T-helper 1 cell treated with Interleukin-12 subunit alpha and Interleukin-12 subunit beta and Interleukin-4 antibody, amounts not matched to agents 30 ng/mL and 1 ng/mL, for 36 hours (primary cell): ENCODE measurements at regions not wholly inside any gene's neighbourhood (a gene's known extent, or its start where the extent isn't known, plus 50 kb on each side); places are given as distances from the start of the nearest gene placed in this dataset.
"Not testable (repeated sequence)": the region's sequence is repeated elsewhere in the genome, so short reads cannot be mapped to it uniquely, and the experiment has no call there.

Experiments
- intact Hi-C: fragments of 100-400 bp; cut with micrococcal nuclease; formaldehyde crosslinking; loops from one replicate; pipeline ENCODE4 v1.15.1; 2024

DNA sequence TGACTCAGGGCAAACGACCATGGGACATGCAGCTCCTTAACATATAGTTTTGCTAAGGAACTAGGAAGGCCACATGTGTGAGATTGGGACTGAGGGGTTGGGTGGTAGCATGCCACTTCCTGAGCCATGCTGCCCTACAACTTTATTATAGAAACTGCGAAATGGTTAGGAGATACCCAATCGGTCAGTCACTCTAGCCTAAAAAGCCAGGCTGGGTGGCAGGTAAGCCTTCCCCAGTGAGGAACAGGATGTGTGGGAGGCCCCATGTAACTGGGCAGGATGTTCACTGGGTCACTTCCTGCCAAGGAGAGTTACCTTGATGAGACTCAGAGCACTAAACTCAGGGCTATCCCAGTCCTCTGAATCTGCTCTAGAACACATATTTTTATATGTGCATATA is 123.5 kb downstream of the MAP3K7 start:
- intact Hi-C loops: loop anchor here (1.0 kb wide), 2 partner anchors 10 to 38 kb away; no protein-coding TSS in a partner anchor

DNA sequence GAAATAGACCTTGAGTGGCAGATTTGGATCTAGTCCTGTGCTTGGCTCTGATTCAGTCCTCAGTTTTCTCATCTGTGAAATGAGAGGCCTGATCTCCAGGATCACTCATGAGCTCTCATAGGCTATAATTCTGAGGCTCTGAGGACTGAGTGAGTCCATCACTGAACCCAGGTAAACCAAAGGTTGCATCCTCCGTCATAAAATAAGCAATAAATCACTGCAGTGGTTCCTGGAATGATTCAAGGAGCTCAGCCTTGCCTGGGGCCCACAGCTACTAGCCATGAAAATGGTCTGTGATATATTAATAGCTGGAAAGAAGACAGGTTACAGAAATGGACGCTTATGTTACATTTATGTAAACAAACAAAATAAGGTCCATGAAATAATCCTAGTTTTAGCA is 124.8 kb downstream of the MAP3K7 start:
- intact Hi-C loops: no loop called here

- intact Hi-C loops: no loop called here
Observed at GRCh38 chr6:90461383-90461782, 125.5 kb downstream of the MAP3K7 start.

DNA sequence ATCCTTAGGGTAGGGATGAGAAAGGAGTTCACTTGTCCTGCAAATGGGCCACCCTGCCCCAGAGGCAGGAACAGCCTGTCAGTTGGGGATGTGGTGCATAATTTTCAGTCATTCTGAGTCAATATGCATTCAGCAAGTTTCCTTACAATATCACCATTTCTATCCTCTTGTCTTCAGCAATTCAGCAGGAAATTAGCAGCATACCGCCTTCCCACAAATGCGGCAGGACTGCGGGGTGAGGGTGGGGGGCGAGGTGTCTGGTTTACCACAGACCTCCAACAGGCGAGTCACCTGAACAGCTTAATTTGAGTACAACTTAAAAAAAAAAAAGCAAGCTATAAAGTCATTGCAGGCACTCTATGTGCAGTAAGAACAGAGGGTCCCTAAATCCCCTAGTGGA is 126.8 kb downstream of the MAP3K7 start:
- intact Hi-C loops: no loop called here

DNA sequence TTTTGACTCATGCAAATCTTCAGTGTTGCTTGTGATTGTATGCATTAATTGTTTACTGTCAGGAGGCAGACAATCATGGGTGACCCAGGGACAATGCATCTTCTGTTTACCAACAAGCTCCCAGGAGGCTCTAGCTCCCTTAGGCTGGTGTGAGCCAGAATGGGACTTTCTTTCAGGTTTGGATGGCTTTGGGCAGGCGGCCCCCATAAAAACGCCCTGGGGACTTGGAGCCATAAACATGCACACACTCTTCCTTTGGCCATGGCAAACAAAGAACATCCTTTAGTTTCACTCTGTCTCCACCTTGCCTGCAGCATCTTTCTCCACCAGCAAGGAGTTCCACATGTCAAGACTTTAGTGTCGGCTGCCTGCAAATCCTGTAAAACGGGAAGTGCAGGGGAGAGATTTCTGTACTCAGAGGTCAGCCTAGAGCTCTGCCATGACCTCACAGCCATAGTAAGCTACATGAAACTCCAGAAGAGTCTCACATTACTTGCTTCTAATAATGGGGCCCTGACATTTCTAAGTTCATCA is 127.6 kb downstream of the MAP3K7 start:
- intact Hi-C loops: loop anchor here (2.0 kb wide), 1 partner anchor 52 kb away; no protein-coding TSS in a partner anchor

DNA sequence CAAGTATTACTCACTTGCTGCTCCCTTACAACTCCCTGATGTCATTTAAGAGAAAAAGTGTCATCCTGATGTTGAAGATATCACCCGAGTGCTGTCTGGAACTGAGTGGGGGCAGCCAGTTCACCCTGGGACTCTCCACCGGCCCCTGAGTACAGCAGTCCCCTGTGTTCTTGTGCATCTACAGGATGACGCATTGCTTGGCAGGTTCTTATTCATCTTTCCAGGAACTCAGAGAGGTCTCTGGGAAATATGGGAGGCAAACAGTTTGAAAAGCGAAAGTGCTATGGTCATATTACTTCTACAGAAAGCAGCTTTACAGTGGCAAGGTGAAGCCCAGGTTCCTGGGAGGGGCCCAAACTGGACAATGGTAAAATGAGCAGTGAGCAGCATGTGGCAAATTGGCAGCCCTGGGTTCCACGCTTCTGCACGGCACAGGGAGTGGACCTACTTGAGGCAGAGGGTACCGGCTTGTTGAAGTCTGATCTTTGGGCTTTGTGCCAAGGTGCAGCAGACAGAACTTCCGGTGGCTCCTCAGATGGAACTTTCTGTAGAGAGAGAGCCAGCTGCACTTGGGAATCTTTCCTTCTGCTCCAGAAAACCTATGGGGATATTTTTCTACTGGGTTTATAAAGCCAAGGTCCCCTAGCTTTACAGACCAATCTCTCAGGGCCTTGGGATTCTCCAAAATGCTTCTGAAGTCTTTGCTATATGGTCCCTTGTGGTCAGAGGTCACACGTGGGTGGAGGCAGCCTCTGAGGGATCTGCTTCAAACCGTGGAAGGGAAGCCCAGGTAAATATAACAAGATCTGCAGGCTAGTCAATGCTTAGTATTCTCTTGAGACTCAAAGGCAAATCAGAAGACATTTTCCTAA is 128.3 kb downstream of the MAP3K7 start:
- intact Hi-C loops: loop anchor here (1.0 to 2.0 kb wide), 7 partner anchors 8 to 65 kb away; no protein-coding TSS in a partner anchor

DNA sequence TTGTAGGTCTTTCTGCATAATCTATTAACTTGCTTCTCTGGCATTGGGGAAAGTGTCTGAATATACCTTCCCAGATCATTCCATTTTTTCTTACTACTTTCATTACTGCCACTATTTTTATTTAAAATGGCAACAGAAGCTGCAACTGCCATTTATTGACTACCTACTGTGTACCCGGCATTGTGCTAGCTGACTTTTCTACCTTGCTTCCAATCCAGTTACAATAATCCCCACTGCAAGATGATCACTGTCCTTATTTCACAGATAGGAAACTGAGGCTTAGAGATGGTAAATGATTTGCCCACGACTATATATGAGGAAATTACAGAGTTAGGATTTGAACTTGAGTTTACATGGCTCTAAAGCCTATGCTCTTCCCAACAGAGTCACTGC is 129.0 kb downstream of the MAP3K7 start:
- intact Hi-C loops: loop anchor here (1.0 to 2.0 kb wide), 7 partner anchors 8 to 65 kb away; no protein-coding TSS in a partner anchor

DNA sequence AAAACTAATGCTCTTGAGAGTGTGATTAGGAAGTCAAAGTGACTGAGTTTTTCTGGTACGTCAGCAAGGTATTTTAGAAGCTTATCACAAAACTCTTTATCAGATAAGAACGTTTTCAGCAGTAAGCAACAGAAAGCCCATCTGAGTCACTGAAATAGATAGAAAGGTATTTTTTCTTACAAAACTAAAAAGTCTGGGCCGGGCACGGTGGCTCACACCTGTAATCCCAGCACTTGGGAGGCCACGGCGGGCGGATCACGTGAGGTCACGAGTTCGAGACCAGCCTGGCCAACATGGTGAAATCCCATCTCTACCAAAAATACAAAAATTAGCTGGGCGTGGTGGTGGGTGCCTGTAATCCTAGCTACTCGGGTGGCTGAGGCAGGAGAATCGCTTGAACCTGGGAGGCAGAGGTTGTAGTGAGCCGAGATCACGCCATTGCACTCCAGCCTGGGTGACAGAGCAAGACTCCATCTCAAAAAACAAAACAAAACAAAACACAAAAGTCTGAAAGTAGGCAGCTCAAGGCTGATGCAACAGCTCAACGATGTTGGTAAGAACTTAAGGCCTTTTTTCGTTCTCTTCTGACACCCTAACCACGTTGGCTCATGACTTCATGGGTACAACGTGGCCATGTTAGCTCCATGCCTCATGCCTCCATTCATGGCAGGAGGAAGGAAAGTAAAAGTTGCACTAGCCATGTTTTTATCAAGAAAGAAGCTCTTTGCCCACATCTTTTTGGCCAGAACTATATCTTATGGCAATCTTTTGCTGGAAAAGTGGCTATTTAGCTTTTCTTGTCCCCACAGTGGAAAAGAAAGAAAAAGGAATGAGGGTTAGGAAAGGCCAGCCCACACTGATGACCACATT is 129.6 kb downstream of the MAP3K7 start:
- intact Hi-C loops: not testable (repeated sequence)

- intact Hi-C loops: no loop called here
Observed at GRCh38 chr6:90456001-90456400, 130.9 kb downstream of the MAP3K7 start.

DNA sequence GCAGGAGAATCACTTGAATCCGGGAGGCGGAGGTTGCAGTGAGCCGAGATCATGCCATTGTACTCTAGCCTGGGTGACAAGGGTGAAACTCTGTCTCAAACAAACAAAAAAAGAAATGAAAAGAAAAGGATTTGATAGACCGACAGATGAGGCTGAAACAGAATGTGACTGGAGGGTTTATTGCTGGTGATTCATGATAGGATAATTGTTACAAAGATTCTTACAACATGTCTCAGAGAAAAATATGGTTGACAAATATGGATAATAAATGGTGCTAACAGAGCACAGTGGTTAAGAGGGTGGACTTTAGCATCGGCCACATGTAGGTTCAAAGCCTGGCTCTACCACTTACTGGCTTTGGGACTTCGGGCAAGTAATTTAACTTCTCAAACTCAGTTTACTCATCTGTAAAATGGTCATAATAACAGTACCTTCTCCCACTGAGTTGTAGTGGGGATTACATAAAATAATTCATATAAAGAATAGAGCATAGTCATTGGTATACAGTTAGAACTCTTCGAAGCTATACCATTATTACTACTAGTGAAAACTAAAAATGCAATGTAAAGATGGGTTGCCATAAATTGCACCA is 131.9 kb downstream of the MAP3K7 start:
- intact Hi-C loops: loop anchor here (1.0 kb wide), 1 partner anchor 10 kb away; no protein-coding TSS in a partner anchor

DNA sequence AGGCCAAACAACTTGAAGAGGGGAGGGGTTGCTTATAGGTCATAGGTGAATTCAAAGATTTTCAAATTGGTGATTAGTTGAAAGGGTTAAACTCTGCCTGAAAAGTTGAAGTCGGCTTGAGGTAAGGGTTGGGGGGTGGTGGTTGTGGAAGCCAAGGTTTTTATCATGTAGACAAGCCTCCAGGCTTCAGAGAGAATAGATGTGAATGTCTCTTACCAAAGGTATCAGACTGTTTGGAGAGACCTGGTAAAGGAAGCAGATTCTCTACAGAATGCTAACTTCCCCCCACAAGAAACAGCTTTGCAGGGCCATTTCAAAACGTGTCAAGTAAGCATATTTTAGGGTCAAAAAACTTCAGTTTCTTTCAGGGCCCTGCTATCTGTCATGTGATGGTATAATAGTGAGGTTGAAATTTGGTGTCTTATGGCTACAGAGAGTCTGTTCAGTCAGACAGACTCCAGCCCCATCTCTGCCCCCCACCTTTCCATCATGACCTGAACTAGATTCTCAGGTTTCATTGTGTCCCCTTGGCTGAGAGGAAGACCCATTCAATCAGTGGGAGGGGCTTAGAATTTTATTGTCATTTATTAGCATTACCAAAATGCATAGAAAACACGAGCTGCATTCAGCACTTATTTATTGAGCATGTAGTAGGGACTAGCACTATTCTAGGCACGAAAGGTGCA is 136.5 kb downstream of the MAP3K7 start:
- intact Hi-C loops: no loop called here

- intact Hi-C loops: no loop called here
Observed at GRCh38 chr6:90449311-90449710, 137.6 kb downstream of the MAP3K7 start.

GRCh38 chr6:90448836-90449235 is 138.0 kb downstream of the MAP3K7 start:
- intact Hi-C loops: no loop called here

DNA sequence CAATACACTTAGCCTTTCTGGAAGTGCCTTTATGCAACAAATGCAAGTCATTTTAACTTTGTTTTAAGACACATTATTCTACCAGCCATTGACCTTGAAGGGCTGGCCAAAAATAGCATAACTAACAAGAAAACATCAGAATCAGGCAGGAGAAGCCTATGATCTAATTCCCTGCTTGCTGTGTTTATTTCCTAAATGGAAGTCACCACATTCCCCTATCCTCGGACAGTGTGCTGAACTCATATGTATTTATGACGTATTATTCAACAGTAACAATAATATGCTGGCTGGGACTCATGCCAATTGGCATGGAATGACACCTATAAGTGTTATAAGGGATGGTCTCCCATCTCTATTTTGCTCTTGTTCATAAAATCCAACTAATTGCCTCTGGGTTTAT is 140.7 kb downstream of the MAP3K7 start:
- intact Hi-C loops: no loop called here

DNA sequence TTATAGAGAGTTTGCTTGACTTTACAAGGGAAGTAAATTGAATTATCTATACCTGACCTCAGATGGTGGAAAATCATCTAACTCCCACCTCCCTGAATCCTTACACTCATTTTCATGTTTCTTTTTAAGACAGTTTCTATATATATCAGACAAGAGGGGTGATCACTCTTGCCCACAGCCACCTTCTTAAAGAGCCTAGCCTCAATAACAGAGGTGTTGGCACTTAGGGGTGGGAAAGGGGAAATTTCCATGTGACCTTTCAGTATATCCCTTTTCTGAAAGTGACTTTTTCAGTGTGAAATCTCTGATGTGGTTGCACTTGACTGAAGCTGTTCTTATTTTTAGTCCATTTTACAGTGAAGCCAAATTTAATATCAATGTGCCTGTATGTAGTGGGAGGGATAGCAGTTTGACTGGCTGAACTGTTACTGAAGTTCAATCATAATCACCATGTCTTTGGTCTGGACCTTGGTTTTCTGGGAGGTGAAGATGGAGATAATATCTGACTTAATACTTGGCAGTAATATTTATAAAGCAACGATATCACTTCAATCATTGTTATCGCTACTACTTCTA is 141.3 kb downstream of the MAP3K7 start:
- intact Hi-C loops: loop anchor here (1.0 to 2.0 kb wide), 2 partner anchors 10 to 31 kb away; no protein-coding TSS in a partner anchor

- intact Hi-C loops: loop anchor here (1.0 to 2.0 kb wide), 3 partner anchors 14 to 29 kb away; no protein-coding TSS in a partner anchor
Observed at GRCh38 chr6:90444160-90444714, 142.6 kb downstream of the MAP3K7 start.

GRCh38 chr6:90442366-90442765 is 144.5 kb downstream of the MAP3K7 start:
- intact Hi-C loops: no loop called here

DNA sequence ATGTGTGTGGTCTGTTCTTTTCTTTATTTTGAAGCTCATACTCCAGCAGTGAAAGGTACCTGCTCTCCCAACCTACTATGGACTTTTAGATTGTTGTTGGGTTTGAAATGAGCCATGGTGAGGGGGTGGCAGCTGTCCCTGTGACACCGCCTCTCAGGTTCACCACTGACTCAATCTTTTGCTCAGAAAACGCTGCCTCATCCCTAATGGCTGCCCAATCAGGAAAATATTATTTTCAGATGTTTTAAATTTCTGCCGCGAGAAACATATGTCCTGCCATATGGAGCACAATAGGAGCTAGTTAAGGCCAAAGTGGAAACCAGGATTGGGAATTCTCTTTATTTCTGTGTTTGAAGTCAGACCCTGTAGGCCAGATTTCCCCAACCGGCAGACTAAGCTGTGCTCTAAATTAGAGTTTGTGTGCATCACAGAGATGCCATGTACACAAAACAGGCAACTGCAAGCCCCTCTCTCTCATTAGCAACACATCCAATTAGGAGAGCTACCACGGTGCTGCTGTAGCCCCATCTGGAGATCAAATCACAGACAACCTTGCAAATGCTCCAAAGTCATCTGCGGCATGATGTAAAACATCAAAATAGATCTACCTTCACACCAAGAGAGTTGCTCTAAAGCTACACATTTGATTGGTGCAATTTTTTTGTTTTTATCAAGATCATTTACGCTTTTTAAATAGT is 144.1 kb upstream of the BACH2 start:
- intact Hi-C loops: no loop called here

DNA sequence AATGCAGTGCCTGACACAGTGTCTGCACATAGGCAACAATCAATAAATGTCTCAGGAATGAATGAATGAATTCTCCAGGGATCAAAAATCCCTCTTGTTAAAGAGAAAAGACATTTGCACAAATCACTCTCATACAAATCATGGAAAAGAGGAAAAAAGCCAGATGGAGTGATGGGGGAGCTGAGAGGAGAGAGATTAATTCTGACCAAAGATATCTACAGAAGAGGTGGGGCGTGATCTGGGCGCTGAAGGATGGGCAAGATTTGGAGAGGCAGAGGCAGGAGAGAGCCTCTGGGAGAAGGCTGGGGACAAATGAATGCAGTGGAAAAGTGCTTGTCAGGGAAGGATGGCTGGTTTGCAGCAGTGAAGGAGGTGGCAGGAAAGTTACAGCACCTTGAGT is 142.9 kb upstream of the BACH2 start:
- intact Hi-C loops: no loop called here
